Fibroblast of lung (primary cell): ENCODE measurements at regions not wholly inside any gene's neighbourhood (a gene's known extent, or its start where the extent isn't known, plus 50 kb on each side); places are given as distances from the start of the nearest gene placed in this dataset.

Experiments used
- DNase-seq, 2 donors: peaks; one replicate each; pipeline versions ENCODE4 v3.0.0 to v3.0.0-alpha.2; 2010; ENCODE audit warnings: low read depth in 2 of 2
- H2AFZ ChIP-seq: 2 replicates; pipeline ENCODE4 v1.5.1; 2012; ENCODE audit warnings: low read length, control low read depth, inconsistent platforms
- H3K27ac ChIP-seq: 2 replicates; pipeline ENCODE4 v1.5.1; 2011; ENCODE audit warnings: low read length, control low read depth; ENCODE audit not compliant: insufficient read depth
- H3K27me3 ChIP-seq: 2 replicates; pipeline ENCODE4 v1.5.1; 2011; ENCODE audit warnings: mild to moderate bottlenecking, low read length; ENCODE audit not compliant: control insufficient read depth, insufficient read depth
- H3K36me3 ChIP-seq: 2 replicates; pipeline ENCODE4 v1.5.1; 2011; ENCODE audit warnings: low read length; ENCODE audit not compliant: control insufficient read depth, insufficient read depth
- H3K4me1 ChIP-seq: 2 replicates; pipeline ENCODE4 v1.5.1; 2011; ENCODE audit warnings: low read length; ENCODE audit not compliant: control insufficient read depth, insufficient read depth; ENCODE audit errors: extremely low read depth
- H3K4me2 ChIP-seq: 2 replicates; pipeline ENCODE4 v1.5.1; 2011; ENCODE audit warnings: low read length, control low read depth; ENCODE audit not compliant: insufficient read depth; ENCODE audit errors: extremely low read depth
- H3K4me3 ChIP-seq, 4 experiments: fragments of 200-600 bp in 1 of 4; sonication (generic) in 1 of 4; replicated peaks in 1 of 4; 2 replicates each; pipeline ENCODE4 v1.5.1; 2011 to 2016; ENCODE audit warnings: low read length in 4 of 4, low read depth in 3 of 4, mild to moderate bottlenecking in 3 of 4, control low read depth in 2 of 4, inconsistent platforms in 1 of 4, mixed read lengths in 1 of 4; ENCODE audit not compliant: insufficient read depth in 1 of 4; ENCODE audit errors: control extremely low read depth in 1 of 4
- H3K79me2 ChIP-seq: 2 replicates; pipeline ENCODE4 v1.5.1; 2012; ENCODE audit warnings: mild to moderate bottlenecking, low read length, inconsistent platforms; ENCODE audit not compliant: control insufficient read depth, insufficient read depth
- H3K9ac ChIP-seq: 2 replicates; pipeline ENCODE4 v1.5.1; 2011; ENCODE audit warnings: mild to moderate bottlenecking, low read length, control low read depth; ENCODE audit not compliant: insufficient read depth
- H3K9me3 ChIP-seq: 2 replicates; pipeline ENCODE4 v1.5.1; 2012; ENCODE audit warnings: low read depth, low read length; ENCODE audit not compliant: control insufficient read depth, insufficient read depth
- H4K20me1 ChIP-seq: 2 replicates; pipeline ENCODE4 v1.5.1; 2011; ENCODE audit warnings: low read length; ENCODE audit not compliant: control insufficient read depth, insufficient read depth; ENCODE audit errors: extremely low read depth
- EZH2 ChIP-seq: IDR thresholded peaks from 2 replicates; pipeline ENCODE4 v1.5.1; 2012; ENCODE audit warnings: low read length, control low read depth, mild to moderate bottlenecking; ENCODE audit errors: missing control alignments
- TF ChIP-seq, protein P1 (sequence below), 2 donors: IDR thresholded peaks in 1 of 2; conservative IDR thresholded peaks in 1 of 2; 1 replicate in 1 of 2; 2 replicates in 1 of 2; pipeline ENCODE4 v1.5.1; 2011 to 2012; ENCODE audit warnings: low read length in 2 of 2, control low read depth in 1 of 2, inconsistent platforms in 1 of 2, low read depth in 1 of 2, mild to moderate bottlenecking in 1 of 2

DNA sequence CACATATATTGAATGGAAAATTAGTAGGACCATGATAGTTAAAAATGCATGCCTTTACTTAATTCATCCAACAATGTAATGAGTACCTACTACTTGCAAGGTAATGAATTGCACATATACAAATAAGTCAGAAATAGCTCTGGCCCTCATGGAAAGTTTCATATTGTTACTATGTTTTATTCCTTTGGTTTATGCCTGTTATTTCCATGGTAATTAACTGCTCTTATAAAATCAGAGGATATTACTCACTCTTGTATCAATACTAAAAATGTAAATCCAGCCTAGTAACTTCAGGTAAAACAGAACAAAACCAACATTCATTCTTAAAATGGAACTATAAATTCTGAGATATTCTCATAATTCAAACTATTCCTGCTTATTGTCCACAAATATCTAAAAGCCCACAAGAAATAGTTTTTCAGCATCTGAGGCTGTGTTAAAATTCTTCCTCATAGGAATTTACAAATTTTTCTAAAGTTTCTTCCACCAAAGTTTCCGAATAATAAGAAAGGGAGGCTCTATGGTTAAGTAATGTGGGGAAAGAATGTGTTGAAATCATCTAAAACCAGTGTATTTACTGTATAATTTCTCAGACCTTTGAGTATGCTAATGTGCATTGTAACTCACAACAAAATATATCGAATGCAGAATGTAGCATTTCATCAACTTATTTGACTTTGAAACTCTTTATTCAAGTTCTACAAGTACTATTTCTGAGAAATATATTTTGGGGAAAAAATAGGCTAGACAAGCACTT is 444.2 kb downstream of the PDGFC start:
- Histone ChIP-seq H3K4me3 (no peak overlapping the region), H3K9ac (no peak overlapping the region), H3K36me3 (no peaks in the 10 kb centered on the region), H3K79me2 (no peaks in the 10 kb centered on the region), H3K9me3 (no peaks in the 10 kb centered on the region), H4K20me1 (no peaks in the 10 kb centered on the region), H3K4me2 (no peak overlapping the region), H3K27ac (no peak overlapping the region), H3K4me1 (no peaks in the 10 kb centered on the region), H2AFZ (no peak overlapping the region), H3K27me3 (no peaks in the 10 kb centered on the region)
- no peak for DNase-seq
- no peak for TF ChIP-seq EZH2
- TF ChIP-seq, protein P1, sequence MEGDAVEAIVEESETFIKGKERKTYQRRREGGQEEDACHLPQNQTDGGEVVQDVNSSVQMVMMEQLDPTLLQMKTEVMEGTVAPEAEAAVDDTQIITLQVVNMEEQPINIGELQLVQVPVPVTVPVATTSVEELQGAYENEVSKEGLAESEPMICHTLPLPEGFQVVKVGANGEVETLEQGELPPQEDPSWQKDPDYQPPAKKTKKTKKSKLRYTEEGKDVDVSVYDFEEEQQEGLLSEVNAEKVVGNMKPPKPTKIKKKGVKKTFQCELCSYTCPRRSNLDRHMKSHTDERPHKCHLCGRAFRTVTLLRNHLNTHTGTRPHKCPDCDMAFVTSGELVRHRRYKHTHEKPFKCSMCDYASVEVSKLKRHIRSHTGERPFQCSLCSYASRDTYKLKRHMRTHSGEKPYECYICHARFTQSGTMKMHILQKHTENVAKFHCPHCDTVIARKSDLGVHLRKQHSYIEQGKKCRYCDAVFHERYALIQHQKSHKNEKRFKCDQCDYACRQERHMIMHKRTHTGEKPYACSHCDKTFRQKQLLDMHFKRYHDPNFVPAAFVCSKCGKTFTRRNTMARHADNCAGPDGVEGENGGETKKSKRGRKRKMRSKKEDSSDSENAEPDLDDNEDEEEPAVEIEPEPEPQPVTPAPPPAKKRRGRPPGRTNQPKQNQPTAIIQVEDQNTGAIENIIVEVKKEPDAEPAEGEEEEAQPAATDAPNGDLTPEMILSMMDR (conservative IDR thresholded peaks at IDR 0.05 in 1 of 2, IDR thresholded peaks at IDR 0.05 in 1 of 2; ENCODE audit: low read depth in 1 of 2, low read length in 2 of 2): no peak

- no peak overlapping the region for H3K4me3 ChIP-seq
- H3K9me3 ChIP-seq: no peaks in the 10 kb centered on the region
- no peak overlapping the region for H3K27ac ChIP-seq
- no peaks in the 10 kb centered on the region for H3K36me3 ChIP-seq
- peak overlapping the region; percentile 6 for H2AFZ ChIP-seq
- TF ChIP-seq EZH2: no peak
- TF ChIP-seq, protein P1 (conservative IDR thresholded peaks at IDR 0.05 in 1 of 2, IDR thresholded peaks at IDR 0.05 in 1 of 2; ENCODE audit: low read depth in 1 of 2, low read length in 2 of 2): no peak
- no peak overlapping the region for H3K4me2 ChIP-seq
- H3K27me3 ChIP-seq: no peaks in the 10 kb centered on the region
- no peaks in the 10 kb centered on the region for H4K20me1 ChIP-seq
- H3K79me2 ChIP-seq: no peaks in the 10 kb centered on the region
- H3K4me1 ChIP-seq: no peaks in the 10 kb centered on the region
- H3K9ac ChIP-seq: no peak overlapping the region
- DNase-seq: no peak
Measured at GRCh38 chr4:156523991-156524390, 447.6 kb downstream of the PDGFC start.

- Histone ChIP-seq H3K36me3 (no peaks in the 10 kb centered on the region), H3K9ac (no peak overlapping the region), H3K27ac (no peak overlapping the region), H2AFZ (no peak overlapping the region), H3K4me2 (no peak overlapping the region), H3K4me1 (no peaks in the 10 kb centered on the region), H3K27me3 (no peaks in the 10 kb centered on the region), H3K4me3 (no peak overlapping the region), H3K9me3 (no peaks in the 10 kb centered on the region), H3K79me2 (no peaks in the 10 kb centered on the region), H4K20me1 (no peaks in the 10 kb centered on the region)
- TF ChIP-seq, protein P1 (conservative IDR thresholded peaks at IDR 0.05 in 1 of 2, IDR thresholded peaks at IDR 0.05 in 1 of 2; ENCODE audit: low read depth in 1 of 2, low read length in 2 of 2): no peak
- DNase-seq: no peak
Measured at GRCh38 chr4:156523492-156523891, 448.1 kb downstream of the PDGFC start.
